HepG2 (cell line): ENCODE measurements at regions not wholly inside any gene's neighbourhood (a gene's known extent, or its start where the extent isn't known, plus 50 kb on each side); places are given as distances from the start of the nearest gene placed in this dataset.

Experiments used
- ATAC-seq: fragments of 200-7000 bp; cut with Tn5 transposase; 3 replicates; pipeline ENCODE4 v1.9.1; 2020; ENCODE audit warnings: mild to moderate bottlenecking, moderate library complexity
- BruUV-seq: library from RNA; stranded (reverse); fragments of 400-500 nt; replicated peaks from 2 replicates; lab custom pipeline; 2021; lab: Mats Ljungman, UMichigan
- CTCF ChIA-PET: fragments of 300-600 bp; formaldehyde crosslinking; extraction: SDS; loops from one replicate; lab custom pipeline; 2021; ENCODE audit warnings: low total read pairs, inconsistent platforms, low intra/inter-chr PET ratio; lab: Yijun Ruan, JAX
- POLR2A ChIA-PET: fragments of 350-600 bp; sonication (Branson Sonifier 250); formaldehyde crosslinking; loops from one replicate; lab custom pipeline; 2020; ENCODE audit warnings: antibody characterized with exemption, inconsistent platforms; lab: Yijun Ruan, JAX
- DNase-seq: peaks from one replicate; pipeline ENCODE4 v3.0.0-alpha.2; 2015; ENCODE audit warnings: low spot score
- FAIRE-seq: peaks from 3 replicates; lab custom pipeline; 2011; peaks lifted over from hg19 to GRCh38; lab: Jason Lieb, UNC
- H2AFZ ChIP-seq: one replicate; pipeline ENCODE4 v1.6.1; 2011; ENCODE audit warnings: low read length, inconsistent platforms
- H3K27ac ChIP-seq: fragments of 300-600 bp; 3 replicates; pipeline ENCODE4 v1.8.0; 2011; ENCODE audit warnings: mixed run types, mild to moderate bottlenecking, mixed read lengths, low read length, inconsistent platforms; ENCODE audit not compliant: insufficient read depth; ENCODE audit errors: extremely low read length
- H3K27me3 ChIP-seq, 2 experiments: fragments of 200-600 bp in 1 of 2; 2 replicates in 1 of 2; 3 replicates in 1 of 2; pipeline versions ENCODE4 v1.6.0 to v1.8.0; 2011; ENCODE audit warnings: low read length in 2 of 2, mild to moderate bottlenecking in 2 of 2, moderate library complexity in 2 of 2, inconsistent platforms in 1 of 2; ENCODE audit not compliant: insufficient read depth in 2 of 2, control insufficient read depth in 1 of 2
- H3K36me3 ChIP-seq, 2 experiments: fragments of 200-600 bp in 1 of 2; replicated peaks in 1 of 2; 2 replicates in 1 of 2; 3 replicates in 1 of 2; pipeline versions ENCODE4 v1.5.1 to v1.8.0; 2011; ENCODE audit warnings: low read length in 2 of 2, inconsistent platforms in 1 of 2; ENCODE audit not compliant: insufficient read depth in 2 of 2, control insufficient read depth in 1 of 2
- H3K4me1 ChIP-seq: 2 replicates; pipeline ENCODE4 v1.5.1; 2012; ENCODE audit warnings: low read length, inconsistent platforms; ENCODE audit not compliant: insufficient read depth
- H3K4me2 ChIP-seq: 2 replicates; pipeline ENCODE4 v1.6.0; 2011; ENCODE audit warnings: low read depth, low read length, inconsistent platforms
- H3K4me3 ChIP-seq, 3 experiments: fragments of 200-600 bp in 1 of 3; sonication (generic), shearing (Covaris generic) in 1 of 3; replicated peaks in 1 of 3; 2 replicates each; pipeline ENCODE4 v1.5.1; 2011 to 2016; ENCODE audit warnings: low read length in 3 of 3, inconsistent platforms in 2 of 3, low read depth in 2 of 3, mild to moderate bottlenecking in 2 of 3, control low read depth in 1 of 3, mixed read lengths in 1 of 3; ENCODE audit not compliant: insufficient read depth in 1 of 3
- H3K79me2 ChIP-seq: one replicate; pipeline ENCODE4 v1.6.1; 2011; ENCODE audit warnings: low read length, inconsistent platforms; ENCODE audit not compliant: insufficient read depth
- H3K9ac ChIP-seq: 2 replicates; pipeline ENCODE4 v1.6.0; 2011; ENCODE audit warnings: mild to moderate bottlenecking, low read depth, low read length, inconsistent platforms; ENCODE audit not compliant: insufficient read depth
- H3K9me3 ChIP-seq: 2 replicates; pipeline ENCODE4 v1.5.1; 2012; ENCODE audit warnings: mild to moderate bottlenecking, low read length
- H4K20me1 ChIP-seq: 2 replicates; pipeline ENCODE4 v1.6.0; 2011; ENCODE audit warnings: inconsistent platforms, mild to moderate bottlenecking, low read length, moderate library complexity; ENCODE audit not compliant: insufficient read depth
- ETV5 ChIP-seq: IDR thresholded peaks from 2 replicates; pipeline ENCODE4 v1.6.1; 2018; ENCODE audit warnings: missing biosample characterization, missing genetic modification reagents, inconsistent platforms, borderline replicate concordance
- MAFK ChIP-seq, 2 experiments: IDR thresholded peaks in 1 of 2; conservative IDR thresholded peaks in 1 of 2; 2 replicates each; pipeline ENCODE4 v1.6.1; 2011; ENCODE audit warnings: improper control_type of control experiment in 2 of 2, low read length in 2 of 2
- MAZ ChIP-seq, 2 experiments: sonication (generic) in 1 of 2; formaldehyde crosslinking in 1 of 2; IDR thresholded peaks; 2 replicates each; pipeline versions ENCODE4 v1.5.0 to v1.6.1; 2012 to 2020; ENCODE audit warnings: low read depth in 2 of 2, mild to moderate bottlenecking in 2 of 2, borderline replicate concordance in 1 of 2, improper control_type of control experiment in 1 of 2, low read length in 1 of 2, missing genetic modification reagents in 1 of 2, moderate library complexity in 1 of 2
- NFATC3 ChIP-seq: sonication (generic); formaldehyde crosslinking; IDR thresholded peaks from 2 replicates; pipeline ENCODE4 v1.5.1; 2020; ENCODE audit warnings: mild to moderate bottlenecking, missing genetic modification reagents
- PPARG ChIP-seq: conservative IDR thresholded peaks from 2 replicates; pipeline ENCODE4 v1.6.1; 2016; ENCODE audit warnings: missing biosample characterization, missing genetic modification reagents
- THAP11 ChIP-seq: IDR thresholded peaks from 2 replicates; pipeline ENCODE4 v1.6.1; 2016; ENCODE audit warnings: missing biosample characterization, missing genetic modification reagents
- ZBTB8A ChIP-seq: sonication (generic); formaldehyde crosslinking; IDR thresholded peaks from 2 replicates; pipeline ENCODE4 v1.4.0; 2020; ENCODE audit warnings: mild to moderate bottlenecking, low read depth, missing genetic modification reagents, borderline replicate concordance
- ZFX ChIP-seq: sonication (generic); formaldehyde crosslinking; IDR thresholded peaks from 2 replicates; pipeline ENCODE4 v1.4.0; 2020; ENCODE audit warnings: mild to moderate bottlenecking, low read depth, missing genetic modification reagents, moderate library complexity
- ZNF10 ChIP-seq: sonication (generic); formaldehyde crosslinking; IDR thresholded peaks from 2 replicates; pipeline ENCODE4 v1.4.0; 2020; ENCODE audit warnings: mild to moderate bottlenecking, low read depth, missing genetic modification reagents, borderline replicate concordance
- ZNF724P ChIP-seq: sonication (generic); formaldehyde crosslinking; IDR thresholded peaks from 2 replicates; pipeline ENCODE4 v1.8.0; 2022; ENCODE audit warnings: missing genetic modification reagents, borderline replicate concordance
- WGBS: methylation state at CpG from one replicate; pipeline ENCODE4 v1.1.6; 2017; ENCODE audit warnings: low lambda C conversion rate; 5-methylcytosine and 5-hydroxymethylcytosine counted together
- in situ Hi-C: cut with HindIII; loops from 2 replicates; pipeline ENCODE4 v1.10.0; 2017; ENCODE audit warnings: low pct_unique_long_range_greater_than_20kb; ENCODE audit not compliant: extremely low pct_ligation_motif_present
- intact Hi-C: fragments of 100-400 bp; cut with micrococcal nuclease; formaldehyde crosslinking; loops from one replicate; pipeline ENCODE4 v1.10.0; 2022; ENCODE audit not compliant: unreplicated experiment
- TF ChIP-seq, protein P1 (sequence below): sonication (generic); formaldehyde crosslinking; IDR thresholded peaks from 2 replicates; pipeline ENCODE4 v1.8.0; 2022; ENCODE audit warnings: mild to moderate bottlenecking, missing genetic modification reagents; ENCODE audit not compliant: insufficient replicate concordance
- TF ChIP-seq, protein P2 (sequence below): sonication (generic); formaldehyde crosslinking; IDR thresholded peaks from 2 replicates; pipeline ENCODE4 v1.4.0; 2020; ENCODE audit warnings: missing genetic modification reagents

DNA sequence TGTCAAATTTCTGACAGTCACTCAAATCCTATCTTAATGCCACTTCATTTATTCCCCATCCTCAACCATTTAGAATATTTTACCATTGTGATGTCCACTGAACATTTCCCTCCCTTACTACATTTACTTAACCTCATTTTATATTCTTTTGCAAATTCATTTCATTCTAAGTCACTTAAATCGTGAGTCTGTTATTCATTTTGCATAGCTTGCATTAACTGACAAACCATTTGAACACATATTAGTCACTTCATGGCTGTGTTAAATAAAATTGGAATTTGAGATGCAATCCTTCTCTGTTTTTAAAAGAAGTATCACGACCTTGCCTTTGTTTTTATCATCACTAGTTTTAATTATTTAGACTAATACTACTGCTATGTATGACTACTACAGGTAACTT, 199.4 kb upstream of the COL11A1 start:
- H3K36me3 ChIP-seq = no peaks in the 10 kb centered on the region
- DNase-seq (no peak), ATAC-seq (no peak), FAIRE-seq (no peak)
- WGBS = 1% methylated on average over 2 of the region's 2 CpGs
- H3K4me2 ChIP-seq = no peak overlapping the region
- H2AFZ ChIP-seq = no peak overlapping the region
- POLR2A ChIA-PET = no interaction called here
- in situ Hi-C loops (no loop called here), intact Hi-C loops (no loop called here)
- no peaks in the 10 kb centered on the region for H3K27me3 ChIP-seq
- no peak overlapping the region for H3K4me3 ChIP-seq
- H3K4me1 ChIP-seq = no peaks in the 10 kb centered on the region
- H3K79me2 ChIP-seq = no peaks in the 10 kb centered on the region
- no peak overlapping the region for H3K9ac ChIP-seq
- CTCF ChIA-PET = no interaction called here
- H3K9me3 ChIP-seq = peaks cover 9% of the 10 kb centered on the region; the same call in 1 of the 2 replicates
- H4K20me1 ChIP-seq = no peaks in the 10 kb centered on the region
- no TSS peak for BruUV-seq
- TF ChIP-seq MAFK (conservative IDR thresholded peaks at IDR 0.05 in 1 of 2, IDR thresholded peaks at IDR 0.05 in 1 of 2; ENCODE audit: low read length in 2 of 2) (peak; percentile 39 to 63; a peak in 3 of 4 replicates), ZBTB8A (no peak)
- no peak overlapping the region for H3K27ac ChIP-seq

DNA sequence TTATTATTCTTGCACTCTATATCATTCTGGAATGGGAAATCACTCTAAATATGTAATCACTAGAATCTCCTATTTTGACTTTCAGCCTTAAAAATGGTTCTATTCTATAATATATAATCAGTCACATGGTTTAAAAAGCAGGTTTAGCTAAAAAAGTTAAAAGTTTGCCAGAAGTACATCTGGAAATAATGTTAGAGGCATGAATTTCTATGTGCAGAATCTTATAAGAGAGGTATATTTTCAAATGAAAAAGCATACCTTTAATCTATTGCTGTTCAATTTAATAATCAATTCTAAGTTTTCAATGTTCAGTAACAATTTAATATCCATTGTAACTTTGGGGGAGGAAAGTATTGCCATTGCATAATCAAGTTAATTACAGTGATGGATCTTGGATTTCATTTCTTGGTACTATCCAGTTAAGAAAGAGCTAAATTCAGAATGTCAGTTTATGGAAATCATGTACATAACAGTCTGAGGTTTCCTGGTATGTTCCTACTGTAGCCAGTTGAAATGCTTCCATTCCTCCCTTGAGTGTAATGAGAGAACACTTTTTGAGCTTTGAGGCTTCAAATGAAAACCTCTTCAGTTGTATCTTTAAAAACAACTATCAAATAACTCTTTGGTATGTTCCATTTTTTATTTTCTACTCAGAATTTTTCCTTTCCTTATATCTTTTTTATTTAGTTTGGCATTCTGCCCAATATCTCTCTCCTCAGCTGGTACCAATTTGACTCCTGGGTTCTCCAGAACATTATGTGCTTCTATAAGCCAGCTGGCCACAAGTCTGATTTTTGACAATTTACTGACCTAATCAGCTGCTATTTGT, 175.7 kb upstream of the COL11A1 start:
- no peak overlapping the region for H3K4me2 ChIP-seq
- DNase-seq = no peak
- no peaks in the 10 kb centered on the region for H3K9me3 ChIP-seq
- ChIA-PET CTCF (no interaction called here), POLR2A (no interaction called here)
- no peak overlapping the region for H3K27ac ChIP-seq
- no peak overlapping the region for H3K4me3 ChIP-seq
- H2AFZ ChIP-seq = no peak overlapping the region
- no peak for FAIRE-seq
- no peaks in the 10 kb centered on the region for H4K20me1 ChIP-seq
- no peaks in the 10 kb centered on the region for H3K4me1 ChIP-seq
- in situ Hi-C loops = no loop called here
- H3K36me3 ChIP-seq = no peaks in the 10 kb centered on the region
- BruUV-seq = no TSS peak
- no peaks in the 10 kb centered on the region for H3K79me2 ChIP-seq
- no peaks in the 10 kb centered on the region for H3K27me3 ChIP-seq
- no peak for ATAC-seq
- intact Hi-C loops = no loop called here
- no peak overlapping the region for H3K9ac ChIP-seq
- TF ChIP-seq, protein P1, sequence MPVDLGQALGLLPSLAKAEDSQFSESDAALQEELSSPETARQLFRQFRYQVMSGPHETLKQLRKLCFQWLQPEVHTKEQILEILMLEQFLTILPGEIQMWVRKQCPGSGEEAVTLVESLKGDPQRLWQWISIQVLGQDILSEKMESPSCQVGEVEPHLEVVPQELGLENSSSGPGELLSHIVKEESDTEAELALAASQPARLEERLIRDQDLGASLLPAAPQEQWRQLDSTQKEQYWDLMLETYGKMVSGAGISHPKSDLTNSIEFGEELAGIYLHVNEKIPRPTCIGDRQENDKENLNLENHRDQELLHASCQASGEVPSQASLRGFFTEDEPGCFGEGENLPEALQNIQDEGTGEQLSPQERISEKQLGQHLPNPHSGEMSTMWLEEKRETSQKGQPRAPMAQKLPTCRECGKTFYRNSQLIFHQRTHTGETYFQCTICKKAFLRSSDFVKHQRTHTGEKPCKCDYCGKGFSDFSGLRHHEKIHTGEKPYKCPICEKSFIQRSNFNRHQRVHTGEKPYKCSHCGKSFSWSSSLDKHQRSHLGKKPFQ (CRISPR knock-in tag) = no peak
- TF ChIP-seq ETV5 (no peak), NFATC3 (CRISPR knock-in tag) (no peak), ZNF10 (no peak), MAZ (IDR thresholded peaks at IDR 0.05; ENCODE audit: borderline replicate concordance, low read depth, low read length) (no peak), MAZ (CRISPR knock-in tag; IDR thresholded peaks at IDR 0.05; ENCODE audit: low read depth) (no peak), THAP11 (no peak), ZNF724P (no peak), ZFX (CRISPR knock-in tag) (no peak), PPARG (CRISPR knock-in tag) (no peak)
- TF ChIP-seq, protein P2, sequence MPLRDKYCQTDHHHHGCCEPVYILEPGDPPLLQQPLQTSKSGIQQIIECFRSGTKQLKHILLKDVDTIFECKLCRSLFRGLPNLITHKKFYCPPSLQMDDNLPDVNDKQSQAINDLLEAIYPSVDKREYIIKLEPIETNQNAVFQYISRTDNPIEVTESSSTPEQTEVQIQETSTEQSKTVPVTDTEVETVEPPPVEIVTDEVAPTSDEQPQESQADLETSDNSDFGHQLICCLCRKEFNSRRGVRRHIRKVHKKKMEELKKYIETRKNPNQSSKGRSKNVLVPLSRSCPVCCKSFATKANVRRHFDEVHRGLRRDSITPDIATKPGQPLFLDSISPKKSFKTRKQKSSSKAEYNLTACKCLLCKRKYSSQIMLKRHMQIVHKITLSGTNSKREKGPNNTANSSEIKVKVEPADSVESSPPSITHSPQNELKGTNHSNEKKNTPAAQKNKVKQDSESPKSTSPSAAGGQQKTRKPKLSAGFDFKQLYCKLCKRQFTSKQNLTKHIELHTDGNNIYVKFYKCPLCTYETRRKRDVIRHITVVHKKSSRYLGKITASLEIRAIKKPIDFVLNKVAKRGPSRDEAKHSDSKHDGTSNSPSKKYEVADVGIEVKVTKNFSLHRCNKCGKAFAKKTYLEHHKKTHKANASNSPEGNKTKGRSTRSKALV (CRISPR knock-in tag) = no peak
